A172 (cell line): ENCODE measurements at regions not wholly inside any gene's neighbourhood (a gene's known extent, or its start where the extent isn't known, plus 50 kb on each side); places are given as distances from the start of the nearest gene placed in this dataset.

Experiments used
- DNase-seq: peaks from one replicate; pipeline ENCODE4 v3.0.0-alpha.2; 2015; ENCODE audit warnings: low spot score

DNA sequence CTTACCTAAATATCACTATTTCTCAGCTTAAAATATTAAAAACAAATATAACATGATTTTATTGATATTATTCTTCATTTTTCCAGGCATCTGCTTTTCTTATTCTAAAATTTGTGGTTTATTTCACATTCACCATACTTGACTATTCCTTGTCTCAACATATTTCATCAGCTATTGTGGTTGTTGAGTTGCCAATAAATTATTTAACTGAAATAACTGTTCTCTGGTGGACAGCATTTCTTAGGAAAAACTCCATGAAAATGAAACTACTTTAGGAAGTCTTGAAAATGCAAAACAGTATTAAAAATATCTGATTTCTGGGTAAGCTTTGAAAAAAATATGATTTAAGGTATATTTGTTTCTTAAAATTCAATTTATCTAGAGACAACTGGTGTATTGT lies 122.9 kb upstream of the SEMA3A start:
- no peak for DNase-seq

DNA sequence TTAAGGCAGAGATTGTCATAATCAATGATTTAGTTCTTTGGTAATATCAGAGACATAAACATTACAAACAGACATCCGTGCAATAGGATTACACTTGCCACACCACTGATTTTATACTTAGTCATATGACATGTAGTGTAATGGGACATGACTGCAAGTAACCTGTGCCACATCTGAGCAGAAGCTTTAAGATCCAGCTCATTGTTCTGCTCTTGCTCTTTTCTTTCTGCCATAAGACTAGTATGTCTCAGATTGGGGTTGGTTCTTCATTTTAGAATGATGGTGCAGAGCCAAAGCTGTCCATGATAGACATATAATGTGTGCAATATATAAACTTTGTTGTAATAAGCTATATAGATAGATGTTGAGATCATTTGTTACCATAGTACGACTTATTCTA lies 119.7 kb upstream of the SEMA3A start:
- DNase-seq: no peak

DNA sequence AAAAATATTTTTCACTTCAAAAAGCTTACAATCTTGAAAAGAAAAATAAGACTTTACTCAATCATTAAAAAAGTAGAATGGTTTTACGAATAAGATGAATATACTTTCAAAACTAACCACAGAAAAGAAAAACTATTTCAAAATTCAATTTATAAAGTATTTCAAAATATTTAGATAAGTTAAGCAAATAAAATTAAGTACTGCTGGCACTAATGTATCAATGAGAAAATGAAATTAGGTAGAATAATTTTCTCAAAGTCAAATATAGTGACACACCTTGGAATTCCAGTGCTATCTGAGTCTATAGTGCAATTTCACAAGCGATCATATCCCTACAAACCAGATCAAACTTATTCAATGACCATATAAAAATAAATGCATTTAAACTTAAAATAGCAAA lies 109.8 kb upstream of the SEMA3A start:
- DNase-seq: no peak

DNA sequence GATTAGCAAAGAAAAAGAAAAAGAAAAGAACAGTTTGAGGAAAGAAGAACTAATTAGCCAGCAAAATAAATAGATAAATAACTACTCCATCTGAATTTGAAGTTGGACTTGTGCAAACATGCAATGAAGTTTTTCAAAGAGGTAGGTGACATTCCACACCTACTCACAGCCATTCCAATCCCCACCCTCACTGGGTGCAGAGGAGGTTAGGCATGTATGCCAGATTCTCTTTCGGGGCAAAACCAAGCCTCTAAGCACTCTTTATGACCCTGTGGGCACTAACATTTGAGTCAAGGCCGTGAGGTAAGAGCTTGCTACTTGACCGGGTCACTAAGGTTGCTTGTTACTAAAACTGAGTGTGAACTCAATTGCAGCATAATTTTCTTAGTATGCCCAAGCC lies 108.4 kb upstream of the SEMA3A start:
- DNase-seq: no peak

DNA sequence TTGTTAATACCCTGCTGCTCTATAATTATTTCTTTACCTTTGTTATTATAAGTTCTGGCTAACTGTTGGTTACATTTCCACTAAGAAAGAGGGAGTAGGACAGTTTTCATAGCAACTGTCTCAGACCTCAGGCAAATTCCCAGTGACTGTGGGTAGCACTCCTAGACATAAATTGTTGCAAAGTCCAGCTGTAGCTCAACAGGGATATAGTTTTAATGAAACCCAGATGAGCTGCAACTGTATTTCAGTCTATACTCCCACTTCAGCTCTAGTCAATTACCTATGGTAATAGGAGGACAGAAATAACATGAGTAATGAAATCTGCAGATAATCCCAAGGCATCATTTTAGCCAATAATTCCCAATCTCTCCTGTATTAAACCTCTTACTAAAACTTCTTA lies 103.0 kb upstream of the SEMA3A start:
- DNase-seq: no peak

DNA sequence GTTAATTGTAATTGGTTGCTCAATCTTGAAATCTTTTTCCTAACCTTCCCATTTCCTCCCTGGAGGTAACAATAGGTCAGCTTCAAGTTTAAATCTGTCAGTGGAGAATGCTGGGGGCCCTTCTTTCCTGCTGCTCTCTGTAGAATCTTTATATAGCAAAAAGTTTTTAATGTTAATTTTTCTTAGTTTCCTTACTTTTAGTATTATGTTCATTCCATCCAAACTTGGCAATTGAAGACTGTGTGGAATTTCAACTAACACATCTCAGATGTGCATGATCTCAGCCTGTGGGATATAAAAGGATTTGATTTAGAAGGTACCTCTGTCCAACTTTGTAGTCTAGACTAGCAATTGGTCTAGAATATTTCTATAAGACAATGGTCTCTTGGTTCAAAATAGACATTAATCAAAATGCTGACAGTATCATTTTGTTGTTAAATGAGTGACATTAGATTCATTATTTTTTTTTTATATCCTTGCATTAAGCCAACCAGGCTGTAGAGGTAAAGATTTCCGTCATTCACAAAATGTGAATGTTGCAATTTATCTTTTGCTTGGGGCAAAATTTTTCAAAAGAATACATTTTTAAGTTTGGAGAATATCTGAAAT lies 100.4 kb upstream of the SEMA3A start:
- DNase-seq: no peak

DNA sequence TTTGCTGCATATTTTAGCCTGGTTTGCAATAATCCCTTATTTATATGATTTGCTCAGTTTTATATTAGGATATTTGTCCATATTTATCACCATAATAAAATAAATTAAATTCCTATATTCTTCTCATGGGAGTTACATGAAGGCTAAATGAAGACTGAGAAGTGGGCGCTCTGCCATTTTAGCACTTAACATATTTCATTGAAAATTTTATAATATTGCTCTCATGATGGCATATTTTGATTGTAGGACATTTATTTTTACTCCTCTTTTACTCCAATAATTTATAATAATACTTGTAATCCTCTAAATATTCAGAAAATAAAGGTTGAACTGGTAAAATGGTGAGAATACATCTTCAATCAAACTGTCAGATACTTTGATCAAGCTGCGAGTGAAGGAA lies 99.8 kb upstream of the SEMA3A start:
- no peak for DNase-seq

DNA sequence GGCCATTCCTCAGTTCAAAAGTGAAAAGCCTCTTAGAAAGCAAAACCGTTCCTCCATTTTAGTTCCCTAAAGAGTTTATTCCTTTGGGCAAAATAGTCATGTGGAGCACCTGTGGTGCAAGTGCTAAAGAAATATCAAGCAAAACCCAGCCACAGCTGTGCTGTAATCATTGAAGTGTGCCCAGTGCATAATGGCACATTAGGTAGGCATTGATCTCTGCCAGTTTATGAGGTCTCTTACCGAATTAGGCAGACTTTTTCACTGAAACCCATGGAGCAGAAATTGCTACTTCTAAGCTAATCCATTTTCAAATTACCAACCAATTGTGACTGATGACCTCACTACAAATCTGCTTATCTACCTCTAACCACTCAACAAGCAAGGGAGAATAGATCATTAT lies 97.2 kb upstream of the SEMA3A start:
- no peak for DNase-seq

DNA sequence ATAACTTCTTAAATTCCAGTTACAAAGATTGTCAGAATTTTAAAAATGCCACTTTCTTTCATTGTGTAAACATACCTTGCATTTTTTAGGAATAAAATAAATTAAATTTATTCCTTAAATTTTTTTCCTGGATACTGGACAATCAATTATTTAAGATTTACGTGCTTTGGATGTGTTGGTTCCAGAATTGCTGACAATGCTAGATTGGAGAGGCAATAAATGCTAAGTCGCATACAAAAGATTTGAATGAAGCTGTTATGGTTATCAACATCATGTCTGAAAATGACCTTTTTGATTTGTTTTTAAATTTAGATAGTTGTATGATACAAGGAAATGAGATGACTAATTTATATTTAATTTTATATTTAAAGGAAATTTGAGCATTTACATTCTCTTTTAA lies 89.2 kb upstream of the SEMA3A start:
- DNase-seq: no peak

DNA sequence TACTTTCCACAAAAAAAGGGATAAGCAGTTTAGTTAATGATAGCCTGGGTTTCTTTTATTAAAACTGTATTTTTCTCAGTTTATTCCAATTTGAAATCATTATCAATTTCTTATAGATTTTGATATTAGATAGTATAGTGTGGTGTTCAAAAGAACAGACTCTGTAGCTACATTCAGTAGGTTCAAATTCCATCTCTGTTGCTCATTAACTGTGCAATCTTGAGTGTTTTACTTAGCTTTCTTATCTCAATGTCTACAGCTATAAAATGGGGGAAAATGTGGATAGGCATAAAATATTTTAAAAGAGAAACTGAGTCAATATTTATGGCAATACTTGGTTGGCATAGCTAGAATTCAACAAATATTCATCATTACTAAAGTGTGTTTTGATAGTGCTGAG lies 86.9 kb upstream of the SEMA3A start:
- no peak for DNase-seq

DNA sequence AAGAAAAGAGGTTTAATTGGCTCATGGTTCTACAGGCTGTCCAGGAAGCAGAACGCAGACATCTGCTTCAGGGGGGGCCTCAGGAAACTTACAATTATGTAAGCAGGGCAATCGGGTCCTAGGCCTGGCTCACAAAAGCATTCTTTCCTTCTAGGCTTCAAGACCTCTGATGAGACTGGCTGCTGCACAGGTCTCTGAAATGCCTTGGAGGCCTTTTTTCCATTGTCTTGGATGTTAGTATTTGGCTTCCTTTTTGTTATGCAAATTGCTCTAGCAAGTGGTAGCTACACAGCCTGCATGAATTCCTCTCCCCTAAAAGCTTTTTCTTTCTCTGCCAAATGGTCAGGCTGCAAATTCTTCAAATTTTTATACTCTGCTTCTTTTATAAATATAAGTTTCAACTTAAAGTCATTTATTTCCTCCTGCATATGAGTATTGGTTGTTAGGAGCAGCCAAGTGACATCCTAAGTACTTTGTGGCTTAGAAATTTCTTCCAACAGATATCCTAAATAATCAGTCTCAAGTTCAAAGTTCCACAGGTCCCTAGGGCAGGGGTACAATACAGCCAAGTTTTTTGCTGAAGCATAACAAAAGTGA lies 83.1 kb upstream of the SEMA3A start:
- DNase-seq: no peak

DNA sequence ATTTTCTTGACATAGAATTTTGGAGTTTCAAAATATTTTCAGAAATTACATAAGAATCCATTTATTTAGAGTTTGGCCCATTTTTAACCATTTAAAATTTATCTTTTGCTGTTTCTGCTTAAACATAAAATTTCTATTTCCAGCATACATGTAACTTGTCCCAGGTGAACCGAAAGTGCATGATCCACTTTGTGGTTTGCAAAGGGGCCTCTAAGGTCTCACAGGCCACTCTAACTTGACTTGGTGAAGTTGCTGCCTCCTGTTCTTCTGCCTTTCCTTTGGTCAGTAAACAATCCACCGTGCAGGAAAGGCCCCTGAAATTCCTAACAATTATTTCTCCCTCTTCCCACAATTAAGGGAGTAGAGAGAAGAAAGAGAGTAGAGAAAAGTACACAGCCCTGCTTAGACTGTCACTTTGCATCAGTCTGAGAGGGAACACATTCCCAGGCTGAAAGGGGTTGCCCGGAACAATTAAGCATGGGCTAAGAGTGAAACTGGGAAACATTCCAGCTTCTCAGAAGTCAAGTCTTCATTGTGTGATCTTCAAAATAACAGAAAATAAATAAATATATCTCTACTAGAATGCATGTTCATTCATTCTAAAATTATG lies 79.5 kb upstream of the SEMA3A start:
- no peak for DNase-seq

DNA sequence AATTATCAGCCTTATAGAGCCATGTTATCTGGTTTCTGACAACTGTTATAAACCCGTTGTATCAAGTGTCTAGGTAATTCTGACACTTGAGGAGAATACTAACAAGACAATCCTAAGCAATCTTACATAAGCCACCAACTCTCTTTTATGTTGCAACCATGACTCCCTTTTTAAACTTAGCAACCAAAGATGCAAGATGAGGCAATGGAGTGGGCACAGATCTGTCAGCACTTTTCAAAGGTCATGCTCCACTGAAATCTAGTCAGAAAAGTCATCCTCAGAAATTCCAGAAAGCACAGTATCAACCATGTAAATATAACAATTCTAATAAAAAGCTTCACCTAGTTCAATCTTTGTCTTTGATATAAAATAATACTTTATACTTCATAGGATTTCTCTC lies 77.0 kb upstream of the SEMA3A start:
- DNase-seq: no peak

DNA sequence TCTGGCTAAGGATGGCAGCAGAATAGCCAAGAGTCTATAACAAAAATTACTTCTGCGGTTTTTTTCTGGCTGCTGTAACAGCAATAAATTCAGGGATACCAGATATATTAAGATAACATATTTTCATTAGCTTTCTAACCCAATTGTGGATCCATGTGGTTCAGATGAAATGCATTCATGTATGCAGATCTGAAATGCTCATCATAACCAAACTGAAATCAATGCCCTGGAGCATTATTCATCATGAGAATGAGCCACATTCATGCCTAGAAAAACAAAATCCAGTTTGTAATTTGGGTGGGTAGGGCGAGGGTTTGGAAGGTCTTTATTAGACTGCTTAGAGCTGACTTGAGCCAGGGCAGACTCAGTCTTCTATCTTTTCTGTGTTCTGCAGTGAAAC lies 69.8 kb upstream of the SEMA3A start:
- no peak for DNase-seq

DNA sequence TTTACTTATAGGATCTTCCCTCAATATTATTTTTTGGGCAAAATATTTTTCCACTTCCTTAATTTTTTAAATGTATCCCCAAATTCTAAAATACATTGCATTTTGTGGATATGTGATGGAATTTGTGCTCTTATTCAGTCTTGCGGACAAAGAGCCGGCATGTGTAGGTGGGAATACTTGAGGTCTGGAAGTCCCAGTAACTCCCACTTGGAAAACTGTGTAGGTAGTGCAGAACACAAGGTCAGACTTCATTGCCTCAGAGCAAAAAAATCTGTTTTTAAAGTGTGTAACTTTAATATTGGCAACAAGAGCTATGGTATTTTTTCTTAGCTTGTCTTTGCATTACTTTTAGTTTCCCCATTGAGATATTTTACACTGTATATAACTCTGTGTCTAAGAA lies 68.5 kb upstream of the SEMA3A start:
- DNase-seq: no peak

DNA sequence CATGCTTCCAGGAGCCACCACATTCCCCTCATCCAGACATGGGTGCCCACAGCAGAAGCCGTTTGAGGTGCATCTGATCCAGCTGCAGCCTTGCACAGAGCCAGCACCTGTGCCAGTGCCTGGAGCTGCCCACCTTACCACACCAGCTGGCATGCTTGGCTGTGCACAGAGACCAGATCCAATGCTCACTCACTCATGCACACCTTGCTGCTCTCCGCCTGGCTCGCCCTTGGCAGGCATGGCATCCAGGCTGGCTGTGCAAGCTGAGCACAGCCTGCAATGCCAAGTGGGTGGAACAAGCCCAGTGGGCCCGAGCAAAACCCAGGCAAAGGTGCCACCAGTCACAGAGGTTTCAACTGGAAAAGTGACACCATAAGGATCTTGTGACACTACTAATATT lies 66.9 kb upstream of the SEMA3A start:
- no peak for DNase-seq

DNA sequence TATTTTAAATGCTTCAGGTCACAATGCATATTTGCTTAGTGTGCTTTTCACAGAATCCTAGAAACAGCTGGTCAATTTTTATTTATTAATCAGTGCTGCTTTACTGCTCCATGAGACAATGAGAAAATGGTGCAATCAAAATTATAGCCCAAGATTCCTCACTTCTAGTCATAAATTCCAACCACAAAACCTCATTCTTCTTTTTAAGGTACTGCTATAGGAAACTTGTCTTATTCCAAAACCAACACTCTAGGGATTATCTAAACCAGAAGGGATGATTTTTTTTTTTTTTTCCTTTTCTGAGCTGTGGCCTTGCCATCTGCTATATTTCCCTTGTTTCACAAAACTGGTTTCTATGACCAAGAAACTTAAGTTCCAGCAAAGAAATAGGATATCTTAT lies 64.0 kb upstream of the SEMA3A start:
- DNase-seq: peak; percentile 38

DNA sequence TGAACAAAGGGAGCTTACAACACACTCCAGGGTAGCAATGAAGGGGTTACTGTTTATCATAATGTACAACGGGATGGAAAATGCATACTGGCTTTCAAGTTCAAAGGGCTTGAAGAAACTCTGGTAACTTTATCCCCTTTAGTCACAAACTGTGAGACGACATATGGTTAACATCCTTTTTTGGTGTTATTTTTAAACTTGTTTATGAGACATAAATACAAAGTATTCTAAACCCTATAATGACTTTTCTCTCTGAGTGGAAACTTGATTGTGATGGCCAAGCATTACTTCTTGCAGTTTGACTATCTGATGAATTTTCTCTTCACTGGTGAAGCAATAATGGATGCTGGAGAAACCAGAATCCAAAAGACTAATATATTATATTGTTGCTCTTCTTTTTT lies 62.0 kb upstream of the SEMA3A start:
- DNase-seq: no peak

DNA sequence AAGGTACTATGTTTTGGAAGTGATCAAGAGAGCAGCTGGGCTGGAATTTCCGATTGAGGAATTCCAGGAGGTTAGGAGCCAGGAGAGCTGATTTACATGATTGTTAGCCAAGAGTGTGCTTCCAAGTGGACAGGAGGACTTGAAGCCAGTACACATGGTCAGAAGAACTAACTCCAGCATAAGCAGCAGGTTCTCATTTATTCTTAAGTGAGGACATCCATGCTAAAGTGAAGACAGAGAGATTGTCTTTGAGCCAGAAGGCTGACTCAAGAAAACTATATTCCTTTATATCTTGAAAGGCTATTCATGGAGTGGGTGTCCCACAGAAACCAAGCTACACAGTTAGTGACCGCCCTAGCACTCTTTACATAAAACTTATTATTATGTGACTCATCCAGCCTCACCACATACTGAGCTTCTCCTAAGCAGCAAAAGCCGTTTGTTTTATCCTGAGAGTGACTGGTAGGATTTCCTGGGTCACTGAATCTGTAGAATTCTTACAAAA lies 56.7 kb upstream of the SEMA3A start:
- peak; percentile 82 for DNase-seq

DNA sequence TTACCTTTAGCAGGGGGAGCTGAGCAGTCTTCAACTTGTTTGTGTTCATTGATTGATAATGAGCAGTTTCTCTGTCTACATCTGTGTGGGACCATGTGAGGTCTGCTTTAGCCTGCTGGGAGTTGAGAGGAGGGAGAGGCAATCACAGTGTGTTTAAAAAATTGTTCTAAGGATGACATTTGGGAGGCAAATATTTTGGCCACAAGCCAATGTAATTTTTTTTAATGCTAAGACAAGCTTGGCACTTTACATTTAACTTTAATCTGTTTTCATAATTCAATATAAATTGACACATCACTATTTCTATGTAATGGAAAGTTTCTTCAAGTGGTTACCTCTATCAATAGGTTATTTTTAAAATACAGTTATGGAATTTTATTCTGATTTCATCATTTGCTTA lies 55.9 kb upstream of the SEMA3A start:
- no peak for DNase-seq

DNA sequence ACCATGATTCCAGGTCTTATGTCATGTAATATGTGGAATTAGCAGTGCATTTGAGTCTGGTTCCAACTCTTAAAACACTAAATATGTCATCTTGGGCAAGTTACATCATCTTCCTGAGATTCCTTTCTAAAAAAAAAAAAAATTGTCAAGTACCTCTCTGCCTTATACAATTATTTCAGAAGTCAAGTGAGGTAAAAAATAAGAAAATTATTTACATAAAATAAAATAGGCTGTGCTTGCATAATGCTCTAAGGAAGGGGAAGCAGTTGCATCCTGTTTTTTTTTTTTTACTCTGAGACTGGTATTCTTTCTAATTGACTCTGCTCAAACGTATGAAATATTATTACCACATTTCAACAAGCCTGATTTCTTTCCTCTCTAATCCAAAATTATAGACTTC lies 55.1 kb upstream of the SEMA3A start:
- DNase-seq: no peak

DNA sequence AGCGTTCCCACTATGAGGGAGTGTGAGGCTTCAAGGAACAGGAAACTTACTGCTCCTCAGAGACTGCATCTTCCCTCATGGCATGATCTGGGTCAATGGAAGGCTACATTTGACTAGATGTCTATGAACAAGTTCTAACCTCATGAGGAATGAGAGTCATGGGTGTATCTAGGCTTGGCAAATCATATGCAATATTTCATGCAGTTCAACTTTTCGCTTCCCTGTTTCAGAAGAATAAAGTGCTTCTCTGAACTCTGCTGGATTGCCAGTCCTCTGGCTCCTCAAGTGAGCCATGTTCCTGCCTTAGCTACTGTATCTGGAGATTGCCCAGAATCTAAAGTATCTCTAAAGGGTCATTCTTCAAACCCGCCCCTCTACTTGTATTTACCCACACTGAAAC lies 54.3 kb upstream of the SEMA3A start:
- DNase-seq: no peak

DNA sequence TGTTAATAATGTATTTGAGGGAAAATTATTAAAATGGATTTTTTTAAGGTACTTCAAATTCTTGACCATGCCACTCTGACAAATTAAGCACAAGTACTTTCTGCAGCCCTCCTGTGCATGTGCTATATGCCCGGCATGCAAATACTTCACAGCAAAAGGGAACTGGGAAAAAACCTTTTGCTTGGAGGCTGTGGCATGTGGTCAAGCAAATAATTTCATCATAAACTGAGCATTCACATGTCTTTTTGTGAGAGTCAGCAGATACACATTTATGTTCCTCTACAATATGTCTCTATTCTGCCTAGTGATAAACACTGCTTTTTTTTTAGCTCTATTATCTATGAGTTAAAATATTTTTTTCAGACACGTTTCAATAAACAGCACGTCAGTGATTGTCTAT lies 53.7 kb upstream of the SEMA3A start:
- DNase-seq: no peak

DNA sequence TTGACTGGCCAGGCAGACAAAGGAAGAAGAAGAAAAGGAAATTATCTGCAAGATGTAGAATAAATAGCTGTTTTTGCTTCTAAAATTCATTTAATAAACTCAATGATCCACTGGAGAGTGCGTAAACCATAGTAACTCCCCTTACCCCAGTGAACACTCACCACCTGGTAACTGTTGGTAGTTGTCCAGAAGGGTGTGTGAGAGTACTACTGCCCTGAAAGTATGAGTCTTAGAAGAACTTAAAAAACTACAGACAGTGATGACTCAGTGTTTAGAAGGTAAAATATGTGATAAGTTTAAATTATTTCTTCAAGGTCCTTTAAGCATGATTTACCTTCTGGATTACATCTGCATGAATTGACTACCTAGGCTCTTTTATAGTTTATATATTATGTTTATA lies 53.0 kb upstream of the SEMA3A start:
- peak; percentile 53 for DNase-seq
